EL (cell line): ENCODE measurements at regions not wholly inside any gene's neighbourhood (a gene's known extent, or its start where the extent isn't known, plus 50 kb on each side); places are given as distances from the start of the nearest gene placed in this dataset.
A peak's percentile ranks its signal among the peaks of the same experiment; 100 is the strongest.

ENCODE experiments used
- DNase-seq: peaks from one replicate; pipeline ENCODE4 v3.0.0-alpha.2; 2016

DNA sequence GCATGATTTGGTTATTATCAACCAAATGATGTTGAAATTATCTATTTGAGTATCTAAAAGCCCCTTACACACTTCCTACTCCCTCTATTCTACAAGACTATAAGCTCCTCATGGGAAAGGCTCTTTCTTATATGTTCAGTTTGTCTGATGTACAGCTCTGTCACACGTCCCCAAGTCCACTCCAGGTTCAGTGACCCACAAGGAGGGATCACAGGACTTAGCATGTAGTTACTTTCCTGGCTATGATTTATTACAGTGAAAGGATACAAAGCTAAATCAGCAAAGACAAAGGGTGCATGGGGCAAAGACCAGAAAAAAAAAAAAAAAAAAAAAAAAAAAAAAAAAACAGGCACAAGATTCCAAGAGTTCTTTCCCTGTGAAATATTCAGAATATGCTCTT, 125.6 kb upstream of the TMEM106B start:
- no peak for DNase-seq

GRCh38 chr7:12089951-12090756, 120.9 kb upstream of the TMEM106B start:
- DNase-seq: no peak

DNA sequence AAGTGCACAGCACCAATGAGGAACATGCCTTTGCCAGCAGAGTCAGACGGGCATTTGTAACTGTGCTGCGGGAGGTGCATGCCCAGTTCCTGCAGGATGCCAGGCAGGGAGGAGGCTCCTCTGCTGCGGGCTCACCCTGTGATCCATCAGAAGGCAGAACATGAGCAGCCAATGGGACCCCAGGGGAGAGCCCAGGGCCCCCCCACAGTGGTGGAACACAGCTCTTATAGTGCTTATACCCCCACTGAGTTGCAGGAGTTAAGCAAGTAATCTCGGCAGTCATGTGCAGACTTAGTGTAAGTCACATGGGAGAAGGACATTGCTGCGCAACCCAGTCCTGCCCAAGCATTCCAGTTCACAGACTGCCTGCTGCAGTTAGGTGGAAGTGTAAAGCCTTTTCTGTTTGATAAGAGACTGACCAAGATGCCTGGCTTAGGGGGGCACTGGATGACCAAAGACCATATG, 120.3 kb upstream of the TMEM106B start:
- DNase-seq: no peak

- no peak for DNase-seq
Measured at GRCh38 chr7:12091231-12091630, 119.9 kb upstream of the TMEM106B start.

- DNase-seq: no peak
Measured at GRCh38 chr7:12092499-12093130, 118.5 kb upstream of the TMEM106B start.

GRCh38 chr7:12093365-12093764, 117.7 kb upstream of the TMEM106B start:
- no peak for DNase-seq

DNA sequence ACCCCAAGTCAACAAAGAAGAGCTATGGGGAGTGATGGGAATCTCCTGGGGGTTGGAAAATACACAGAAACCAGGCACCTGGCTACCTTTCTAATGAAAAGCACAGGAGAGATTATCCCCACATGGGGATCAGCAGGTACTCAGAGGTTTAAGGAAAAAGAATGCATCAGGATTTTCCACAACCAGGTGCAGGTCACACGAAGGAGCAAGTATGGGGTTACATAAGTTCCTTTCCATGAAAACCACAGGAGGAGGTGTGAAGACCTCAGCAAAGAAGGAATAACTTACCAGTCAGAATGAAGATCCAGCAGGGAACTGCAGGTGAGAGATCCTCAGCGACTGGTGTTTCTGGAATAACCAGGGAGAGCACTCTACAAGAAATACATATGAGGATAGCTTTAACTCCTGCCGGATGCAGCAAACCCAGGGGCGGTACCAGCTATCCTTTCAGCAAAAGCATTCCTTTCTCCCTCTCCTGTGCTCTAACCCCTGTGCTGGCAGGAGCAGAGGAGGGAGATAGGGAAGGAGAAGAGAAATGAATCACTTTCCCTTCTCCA, 116.7 kb upstream of the TMEM106B start:
- no peak for DNase-seq

GRCh38 chr7:12102126-12102525, 109.0 kb upstream of the TMEM106B start:
- no peak for DNase-seq

GRCh38 chr7:12102527-12102926, 108.6 kb upstream of the TMEM106B start:
- DNase-seq: no peak

DNA sequence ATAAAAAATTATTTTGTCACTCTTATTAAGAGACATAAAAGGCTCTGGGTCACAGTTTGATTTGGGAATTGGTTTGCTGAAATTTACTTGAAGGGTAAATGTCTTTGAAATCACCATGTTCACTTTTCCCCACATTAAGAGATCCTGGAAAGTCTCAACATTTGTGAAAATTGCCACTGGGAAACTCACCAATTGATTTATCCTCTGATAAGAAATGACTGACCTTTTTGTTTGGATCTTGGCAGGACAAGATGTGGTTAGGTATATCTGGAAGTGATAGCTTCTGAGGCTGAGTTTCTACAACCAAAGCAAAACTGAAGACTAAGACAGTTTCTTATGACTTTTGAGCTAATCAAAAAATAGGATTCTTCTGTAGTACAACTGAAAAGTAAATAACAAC, 107.1 kb upstream of the TMEM106B start:
- no peak for DNase-seq

- no peak for DNase-seq
Measured at GRCh38 chr7:12107381-12107780, 103.7 kb upstream of the TMEM106B start.

GRCh38 chr7:12107841-12108254, 103.2 kb upstream of the TMEM106B start:
- DNase-seq: no peak

DNA sequence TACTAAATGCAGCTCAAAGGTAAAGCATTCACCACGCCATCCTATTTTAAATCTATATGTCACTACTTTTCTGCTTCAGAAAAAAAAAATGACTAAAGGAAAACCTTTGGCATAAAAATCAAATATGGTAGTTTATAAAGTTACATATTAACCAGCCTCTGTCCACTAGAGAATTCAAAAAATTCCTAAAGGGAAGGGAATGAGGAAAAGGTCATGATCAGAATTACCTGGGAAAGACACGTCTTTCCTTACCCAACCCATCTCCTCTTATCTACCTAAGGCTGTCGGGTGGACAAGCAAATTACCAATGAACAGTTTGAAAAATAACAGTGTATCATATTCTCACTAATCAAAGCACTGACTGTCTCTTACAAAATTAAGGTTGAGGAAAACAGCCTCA, 100.7 kb upstream of the TMEM106B start:
- no peak for DNase-seq

- peak; percentile 12 for DNase-seq
Measured at GRCh38 chr7:12111422-12112405, 99.4 kb upstream of the TMEM106B start.

- DNase-seq: no peak
Measured at GRCh38 chr7:12117170-12117569, 93.9 kb upstream of the TMEM106B start.

- DNase-seq: no peak
Measured at GRCh38 chr7:12119620-12120303, 91.3 kb upstream of the TMEM106B start.

DNA sequence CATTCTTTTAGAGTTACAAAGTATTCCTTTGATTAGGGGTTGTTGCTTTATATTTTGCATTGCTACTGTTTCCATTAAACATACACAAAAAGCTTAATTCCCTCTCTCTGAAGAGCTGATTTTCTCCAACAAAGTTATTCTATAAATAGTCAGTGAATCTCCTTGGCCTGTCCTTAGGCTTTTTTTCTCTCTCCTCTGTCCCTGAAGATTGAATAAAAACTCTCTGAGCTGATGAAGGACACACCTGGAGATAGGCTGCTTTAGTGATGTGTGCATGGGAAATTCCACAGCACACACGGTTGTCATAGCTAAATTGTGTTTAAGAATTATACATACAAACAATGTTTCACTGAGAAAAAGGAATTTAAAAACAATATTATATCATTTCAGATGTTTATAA, 90.5 kb upstream of the TMEM106B start:
- no peak for DNase-seq

- no peak for DNase-seq
Measured at GRCh38 chr7:12123172-12123571, 87.9 kb upstream of the TMEM106B start.

DNA sequence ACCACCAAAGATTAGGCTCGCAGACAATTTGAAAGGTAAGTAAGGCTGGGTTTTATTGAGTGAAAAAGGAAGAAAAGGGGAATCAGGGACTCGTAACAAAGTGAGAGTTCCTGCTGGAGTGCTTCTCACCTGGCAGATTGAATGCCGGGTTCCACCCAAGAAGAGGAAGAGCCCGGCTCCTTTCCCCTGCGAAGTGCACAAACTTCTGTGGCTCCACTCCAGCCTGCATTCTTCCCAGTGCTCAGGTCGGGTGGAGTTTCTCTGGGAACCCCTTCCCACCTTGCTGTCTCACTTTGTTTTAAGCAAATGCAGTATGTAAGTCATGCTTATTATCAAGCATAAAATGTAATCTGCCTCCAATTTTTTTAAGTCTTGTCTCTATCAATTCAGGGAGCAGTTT, 87.1 kb upstream of the TMEM106B start:
- DNase-seq: no peak

GRCh38 chr7:12127455-12127854, 83.6 kb upstream of the TMEM106B start:
- DNase-seq: no peak

DNA sequence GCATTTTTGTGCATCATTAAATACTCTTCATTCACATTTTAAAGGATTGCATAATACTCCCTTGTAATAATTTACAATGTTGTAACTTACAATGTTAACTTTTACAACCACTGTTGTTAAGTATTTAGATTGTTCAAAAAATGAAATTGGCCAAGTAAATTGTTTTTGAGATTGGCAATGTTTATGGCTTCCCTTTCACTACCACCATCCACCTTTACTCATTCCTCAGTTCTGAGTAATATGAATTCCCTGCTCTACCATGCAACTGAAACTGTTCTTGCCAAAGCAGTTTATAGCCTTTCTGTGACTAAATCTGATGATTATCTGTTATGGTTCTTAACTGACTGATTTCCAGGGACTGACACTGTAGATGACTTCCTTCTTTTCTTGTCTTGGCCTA, 80.5 kb upstream of the TMEM106B start:
- no peak for DNase-seq

GRCh38 chr7:12131122-12131521, 80.0 kb upstream of the TMEM106B start:
- DNase-seq: no peak
